Activated CD4-positive, alpha-beta T cell treated with anti-CD3 and anti-CD28 coated beads, Interleukin-2, amount 10 ng/mL, durations not matched to agents 7 days and 5 days (primary cell): ENCODE measurements at regions not wholly inside any gene's neighbourhood (a gene's known extent, or its start where the extent isn't known, plus 50 kb on each side); places are given as distances from the start of the nearest gene placed in this dataset.

Source experiments
- CTCF ChIA-PET: fragments of 350-600 bp; sonication (Branson Sonifier 250); formaldehyde crosslinking; loops from one replicate; lab custom pipeline; 2021; ENCODE audit warnings: antibody characterized with exemption; lab: Charles Lee
- POLR2A ChIA-PET: fragments of 350-600 bp; sonication (Branson Sonifier 250); formaldehyde crosslinking; loops from one replicate; lab custom pipeline; 2021; ENCODE audit warnings: antibody characterized with exemption; lab: Charles Lee
- DNase-seq: peaks from one replicate; pipeline ENCODE4 v3.0.0-alpha.2; 2020
- H3K27ac Mint-ChIP-seq: one replicate; pipeline ENCODE4 v1.8.0; 2021; ENCODE audit warnings: mild to moderate bottlenecking, moderate library complexity, mixed read lengths
- H3K27me3 Mint-ChIP-seq: one replicate; pipeline ENCODE4 v1.8.0; 2021; ENCODE audit warnings: mixed read lengths
- H3K36me3 Mint-ChIP-seq: one replicate; pipeline ENCODE4 v1.8.0; 2021; ENCODE audit warnings: low read depth, mixed read lengths
- H3K4me1 Mint-ChIP-seq: one replicate; pipeline ENCODE4 v1.8.0; 2021; ENCODE audit warnings: mixed read lengths
- H3K4me3 Mint-ChIP-seq: one replicate; pipeline ENCODE4 v1.8.0; 2021; ENCODE audit warnings: mild to moderate bottlenecking, moderate library complexity, mixed read lengths
- H3K9me3 Mint-ChIP-seq: one replicate; pipeline ENCODE4 v1.8.0; 2021; ENCODE audit warnings: mixed read lengths

GRCh38 chr5:67404256-67405100, 207.9 kb upstream of the CD180 start:
- H3K4me3 Mint-ChIP-seq = no peak overlapping the region
- POLR2A ChIA-PET = no interaction called here
- H3K36me3 Mint-ChIP-seq = no peaks in the 10 kb centered on the region

DNA sequence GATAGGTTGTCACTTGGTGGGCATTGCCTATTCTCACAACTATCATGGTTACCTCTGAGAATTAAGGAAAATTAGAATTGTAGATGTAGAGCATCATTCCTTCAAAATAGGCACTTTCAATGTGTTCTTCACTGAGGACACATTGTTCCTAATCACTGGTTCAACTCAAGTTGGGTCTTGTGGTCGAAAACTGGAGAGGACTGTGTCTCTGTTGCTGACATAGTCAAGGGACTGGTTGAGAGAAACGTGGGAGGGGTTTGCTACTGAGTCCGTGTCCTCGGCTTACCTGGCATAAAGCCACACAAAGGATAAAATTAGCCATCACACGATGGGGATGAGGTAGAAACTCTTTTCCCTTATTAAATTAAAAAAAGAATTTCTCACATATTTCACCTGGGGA, 205.9 kb upstream of the CD180 start:
- H3K9me3 Mint-ChIP-seq = no peaks in the 10 kb centered on the region

More at GRCh38 chr5:67404256-67405100, 207.9 kb upstream of the CD180 start:
- CTCF ChIA-PET = no interaction called here
- Mint-ChIP-seq H3K4me1 (no peaks in the 10 kb centered on the region), H3K27me3 (peaks cover 4% of the 10 kb centered on the region), H3K27ac (no peak overlapping the region), H3K9me3 (no peaks in the 10 kb centered on the region)
- DNase-seq = no peak

GRCh38 chr5:67401172-67401571, 204.6 kb upstream of the CD180 start:
- Mint-ChIP-seq H3K27ac (no peak overlapping the region), H3K4me3 (no peak overlapping the region), H3K36me3 (no peaks in the 10 kb centered on the region), H3K4me1 (no peaks in the 10 kb centered on the region), H3K27me3 (peaks cover 4% of the 10 kb centered on the region), H3K9me3 (no peaks in the 10 kb centered on the region)
- ChIA-PET CTCF (no interaction called here), POLR2A (no interaction called here)
- DNase-seq = no peak

More for the DNA sequence above, 205.9 kb upstream of the CD180 start:
- H3K27me3 Mint-ChIP-seq = peaks cover 4% of the 10 kb centered on the region
- ChIA-PET POLR2A (no interaction called here), CTCF (no interaction called here)
- H3K4me1 Mint-ChIP-seq = no peaks in the 10 kb centered on the region
- H3K36me3 Mint-ChIP-seq = no peaks in the 10 kb centered on the region
- H3K27ac Mint-ChIP-seq = no peak overlapping the region
- DNase-seq = no peak
- no peak overlapping the region for H3K4me3 Mint-ChIP-seq

GRCh38 chr5:67400752-67401151, 204.2 kb upstream of the CD180 start:
- CTCF ChIA-PET = no interaction called here
- no peak overlapping the region for H3K4me3 Mint-ChIP-seq

DNA sequence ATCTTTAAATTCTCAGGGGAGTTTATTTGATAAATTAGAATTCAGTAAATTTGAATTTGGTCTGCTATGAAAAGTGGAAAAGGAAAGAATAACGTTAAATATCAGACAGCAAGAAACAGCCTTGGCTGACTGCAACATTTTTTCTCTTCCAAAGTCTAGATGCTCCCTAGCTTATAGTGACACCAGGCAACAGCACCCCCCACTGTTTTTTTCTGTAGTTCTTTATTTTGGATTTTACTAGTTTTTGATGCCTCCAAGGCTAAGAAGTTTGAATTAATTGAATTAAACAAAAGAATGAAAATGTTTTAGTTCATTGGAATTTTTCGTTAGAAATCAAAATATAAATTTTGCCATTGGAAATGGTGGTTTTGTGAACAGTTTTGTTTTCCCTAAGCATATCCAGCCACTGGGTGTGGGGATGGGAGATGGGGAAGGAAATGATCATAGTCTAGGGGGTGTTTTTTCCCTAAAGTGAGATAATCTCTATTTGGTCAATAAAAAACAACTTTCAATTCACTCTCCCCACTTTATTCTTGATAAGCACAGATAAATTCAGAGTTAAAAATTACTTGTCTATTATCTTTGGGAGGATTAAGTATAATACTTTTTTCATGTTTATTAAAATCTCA, 199.3 kb upstream of the CD180 start:
- H3K4me1 Mint-ChIP-seq = no peaks in the 10 kb centered on the region
- H3K27me3 Mint-ChIP-seq = peaks cover 4% of the 10 kb centered on the region
- ChIA-PET CTCF (no interaction called here), POLR2A (no interaction called here)
- H3K36me3 Mint-ChIP-seq = no peaks in the 10 kb centered on the region
- no peak overlapping the region for H3K4me3 Mint-ChIP-seq
- H3K27ac Mint-ChIP-seq = no peak overlapping the region
- no peaks in the 10 kb centered on the region for H3K9me3 Mint-ChIP-seq
- no peak for DNase-seq

More at GRCh38 chr5:67400752-67401151, 204.2 kb upstream of the CD180 start:
- H3K36me3 Mint-ChIP-seq = no peaks in the 10 kb centered on the region
- H3K9me3 Mint-ChIP-seq = no peaks in the 10 kb centered on the region
- H3K4me1 Mint-ChIP-seq = no peaks in the 10 kb centered on the region
- no peak for DNase-seq
- POLR2A ChIA-PET = no interaction called here
- H3K27me3 Mint-ChIP-seq = peaks cover 4% of the 10 kb centered on the region
- H3K27ac Mint-ChIP-seq = no peak overlapping the region

GRCh38 chr5:67393211-67393610, 196.6 kb upstream of the CD180 start:
- CTCF ChIA-PET = no interaction called here
- POLR2A ChIA-PET = no interaction called here
- H3K27me3 Mint-ChIP-seq = no peaks in the 10 kb centered on the region

GRCh38 chr5:67390935-67391334, 194.3 kb upstream of the CD180 start:
- Mint-ChIP-seq H3K27ac (no peak overlapping the region), H3K27me3 (peaks cover 2% of the 10 kb centered on the region), H3K4me1 (no peaks in the 10 kb centered on the region), H3K9me3 (no peaks in the 10 kb centered on the region), H3K4me3 (no peak overlapping the region), H3K36me3 (no peaks in the 10 kb centered on the region)
- CTCF ChIA-PET = no interaction called here
- POLR2A ChIA-PET = no interaction called here
- DNase-seq = no peak

More at GRCh38 chr5:67393211-67393610, 196.6 kb upstream of the CD180 start:
- Mint-ChIP-seq H3K9me3 (no peaks in the 10 kb centered on the region), H3K36me3 (no peaks in the 10 kb centered on the region), H3K27ac (no peak overlapping the region), H3K4me1 (no peaks in the 10 kb centered on the region), H3K4me3 (no peak overlapping the region)
- DNase-seq = no peak

GRCh38 chr5:67383451-67383850, 186.9 kb upstream of the CD180 start:
- POLR2A ChIA-PET = no interaction called here
- Mint-ChIP-seq H3K27ac (no peak overlapping the region), H3K27me3 (peaks cover 10% of the 10 kb centered on the region), H3K4me3 (no peak overlapping the region), H3K9me3 (no peaks in the 10 kb centered on the region), H3K4me1 (no peaks in the 10 kb centered on the region), H3K36me3 (no peaks in the 10 kb centered on the region)
- CTCF ChIA-PET = no interaction called here
- no peak for DNase-seq

DNA sequence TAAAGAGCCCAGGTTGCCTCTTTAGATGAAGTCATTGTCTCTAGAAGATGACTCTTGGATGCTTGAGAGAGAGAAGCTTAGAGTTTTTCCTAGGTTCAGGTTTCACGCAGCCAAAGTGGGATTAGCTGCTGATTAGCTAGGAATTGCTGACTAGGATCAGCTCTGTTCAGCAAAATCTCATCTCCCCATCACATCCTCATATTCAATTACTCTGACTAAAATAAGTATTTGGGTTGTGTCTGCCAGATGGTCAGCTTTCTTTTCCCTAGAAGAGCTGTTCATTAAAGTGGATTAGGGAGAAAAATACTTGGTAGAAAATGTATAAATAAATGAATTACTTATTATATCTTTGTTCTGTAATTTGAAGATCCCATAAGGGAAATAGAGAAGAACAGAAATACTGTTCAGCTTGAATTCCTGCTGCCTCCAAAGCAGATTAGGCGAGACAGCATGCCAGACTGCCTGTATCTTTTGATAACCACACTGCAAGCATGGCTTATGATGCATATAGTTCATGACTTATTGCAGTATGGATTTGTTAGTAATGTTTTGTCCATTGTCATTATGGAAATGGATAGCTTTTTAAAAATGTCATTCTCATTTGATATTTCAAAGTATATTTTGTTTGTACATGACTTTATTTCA, 184.8 kb upstream of the CD180 start:
- Mint-ChIP-seq H3K9me3 (no peaks in the 10 kb centered on the region), H3K36me3 (no peaks in the 10 kb centered on the region), H3K27ac (no peak overlapping the region), H3K4me3 (no peak overlapping the region), H3K4me1 (no peaks in the 10 kb centered on the region), H3K27me3 (peaks cover 10% of the 10 kb centered on the region)
- ChIA-PET CTCF (interaction anchor here (0.9 kb wide), 1 partner anchor 40 kb away, joined by 3 read pairs; no protein-coding TSS in a partner anchor), POLR2A (no interaction called here)
- DNase-seq = no peak

DNA sequence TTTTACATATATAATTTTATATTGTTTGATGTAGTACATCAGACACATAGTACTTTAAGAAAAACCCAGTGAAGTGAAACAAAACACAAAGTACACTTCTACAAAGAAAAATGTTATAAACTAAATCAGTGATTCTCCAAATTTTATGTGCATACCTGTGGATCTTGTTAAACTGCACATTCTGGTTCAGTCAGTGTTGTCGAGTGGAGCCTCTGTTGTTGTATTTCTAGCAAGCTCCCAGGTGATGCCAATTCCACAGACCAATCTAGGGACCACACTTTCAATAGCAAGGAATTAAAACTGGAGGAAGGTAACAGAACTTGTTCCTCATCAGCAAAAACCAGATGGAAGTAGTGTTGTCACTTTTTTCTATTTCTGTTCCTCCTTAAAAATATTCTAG, 183.8 kb upstream of the CD180 start:
- Mint-ChIP-seq H3K27me3 (peaks cover 11% of the 10 kb centered on the region), H3K9me3 (no peaks in the 10 kb centered on the region), H3K4me3 (no peak overlapping the region), H3K27ac (no peak overlapping the region), H3K4me1 (no peaks in the 10 kb centered on the region), H3K36me3 (no peaks in the 10 kb centered on the region)
- CTCF ChIA-PET = no interaction called here
- POLR2A ChIA-PET = no interaction called here
- DNase-seq = no peak

DNA sequence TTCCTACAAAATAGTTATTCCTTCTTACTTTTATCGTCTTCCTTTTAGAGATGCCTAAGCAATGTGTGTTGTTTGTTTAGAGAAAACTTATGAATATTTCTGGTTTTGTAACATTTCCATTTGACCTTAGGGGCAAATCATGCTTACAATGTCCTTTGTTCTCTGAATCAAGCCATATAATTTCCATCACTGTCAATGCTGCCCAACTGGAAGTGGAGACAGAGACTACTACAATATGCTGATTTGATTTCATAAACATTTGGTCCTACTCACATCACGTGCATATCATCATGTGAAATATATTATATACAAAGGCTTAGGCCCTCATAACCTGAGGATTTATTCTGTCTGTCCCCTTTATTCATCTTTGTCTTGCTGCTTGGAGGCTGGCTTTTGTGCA, 183.2 kb upstream of the CD180 start:
- Mint-ChIP-seq H3K27me3 (peaks cover 9% of the 10 kb centered on the region), H3K27ac (no peak overlapping the region), H3K4me1 (no peaks in the 10 kb centered on the region), H3K36me3 (no peaks in the 10 kb centered on the region), H3K4me3 (no peak overlapping the region), H3K9me3 (no peaks in the 10 kb centered on the region)
- POLR2A ChIA-PET = no interaction called here
- no peak for DNase-seq
- CTCF ChIA-PET = no interaction called here

DNA sequence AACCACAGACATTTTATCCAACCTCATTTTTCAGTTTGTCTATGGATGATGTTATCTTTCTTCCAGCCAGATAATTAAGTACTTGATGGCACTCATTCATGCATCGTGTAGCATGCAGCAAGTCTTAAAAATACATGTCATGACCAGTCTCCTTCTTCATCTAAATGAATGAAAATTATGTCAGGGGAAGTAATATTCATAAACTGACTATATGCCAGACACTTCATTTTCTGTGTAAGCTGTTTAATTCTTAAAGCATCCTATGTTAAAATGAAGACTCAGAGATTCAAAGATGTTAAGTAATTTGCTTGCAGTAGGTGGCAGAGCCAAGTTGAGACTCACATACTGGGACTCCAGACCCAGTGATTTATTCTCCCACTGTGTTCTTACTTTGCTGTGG, 181.7 kb upstream of the CD180 start:
- no peak overlapping the region for H3K4me3 Mint-ChIP-seq
- no peaks in the 10 kb centered on the region for H3K4me1 Mint-ChIP-seq
- H3K27ac Mint-ChIP-seq = no peak overlapping the region
- peaks cover 6% of the 10 kb centered on the region for H3K27me3 Mint-ChIP-seq
- ChIA-PET POLR2A (no interaction called here), CTCF (interaction anchor here (1.2 kb wide), 1 partner anchor 9 kb away, joined by 4 read pairs; no protein-coding TSS in a partner anchor)
- DNase-seq = no peak
- no peaks in the 10 kb centered on the region for H3K9me3 Mint-ChIP-seq
- H3K36me3 Mint-ChIP-seq = no peaks in the 10 kb centered on the region

- Mint-ChIP-seq H3K27ac (no peak overlapping the region), H3K9me3 (no peaks in the 10 kb centered on the region), H3K4me1 (no peaks in the 10 kb centered on the region), H3K36me3 (no peaks in the 10 kb centered on the region), H3K4me3 (no peak overlapping the region), H3K27me3 (peaks cover 5% of the 10 kb centered on the region)
- CTCF ChIA-PET = interaction anchor here (1.2 kb wide), 1 partner anchor 9 kb away, joined by 4 read pairs; no protein-coding TSS in a partner anchor
- POLR2A ChIA-PET = no interaction called here
- no peak for DNase-seq
These were observed 181.0 kb upstream of the CD180 start for GRCh38 chr5:67377631-67378030.
